K562 (cell line): ENCODE measurements at regions not wholly inside any gene's neighbourhood (a gene's known extent, or its start where the extent isn't known, plus 50 kb on each side); places are given as distances from the start of the nearest gene placed in this dataset.

ENCODE experiments used
- ATAC-seq: fragments of 200-7000 bp; cut with Tn5 transposase; 3 replicates; pipeline ENCODE4 v1.9.1; 2020; ENCODE audit warnings: moderate library complexity
- BruUV-seq: library from RNA; stranded (reverse); fragments of 400-500 nt; replicated peaks from 2 replicates; lab custom pipeline; 2021; lab: Mats Ljungman, UMichigan
- CTCF ChIA-PET: fragments of 300-600 bp; formaldehyde crosslinking; extraction: SDS; loops from one replicate; lab custom pipeline; 2021; ENCODE audit warnings: low intra/inter-chr PET ratio; lab: Yijun Ruan, JAX
- POLR2A ChIA-PET: fragments of 300-600, 350-650 bp; sonication (Branson Sonifier 250); formaldehyde crosslinking; extraction: SDS; loops from one replicate; lab custom pipeline; 2021; ENCODE audit warnings: antibody characterized with exemption, inconsistent platforms; lab: Yijun Ruan, JAX
- DNase-seq, 4 experiments: peaks; one replicate each; pipeline versions ENCODE4 v3.0.0 to v3.0.0-alpha.2; 2011 to 2018; ENCODE audit warnings: low spot score in 3 of 4, mixed read lengths in 3 of 4; ENCODE audit errors: extremely low read depth in 1 of 4
- FAIRE-seq: peaks from 2 replicates; lab custom pipeline; 2011; peaks lifted over from hg19 to GRCh38; lab: Jason Lieb, UNC
- H2AFZ ChIP-seq: 2 replicates; pipeline ENCODE4 v1.6.0; 2011; ENCODE audit warnings: low read depth, low read length, control low read depth, inconsistent platforms
- H3K27ac ChIP-seq: fragments of 200-600 bp; 3 replicates; pipeline ENCODE4 v1.8.0; 2011; ENCODE audit warnings: low read depth, mild to moderate bottlenecking, control low read depth, inconsistent platforms, low read length, moderate library complexity, mixed read lengths; ENCODE audit errors: extremely low read depth
- H3K27me3 ChIP-seq, 2 experiments: fragments of 300-600 bp in 1 of 2; 2 replicates in 1 of 2; 3 replicates in 1 of 2; pipeline versions ENCODE4 v1.6.0 to v1.8.0; 2011; ENCODE audit warnings: inconsistent platforms in 2 of 2, low read length in 2 of 2, mild to moderate bottlenecking in 1 of 2, mixed read lengths in 1 of 2, moderate library complexity in 1 of 2; ENCODE audit not compliant: control insufficient read depth in 2 of 2, insufficient read depth in 2 of 2
- H3K36me3 ChIP-seq: fragments of 300-600 bp; 3 replicates; pipeline ENCODE4 v1.8.0; 2011; ENCODE audit warnings: mild to moderate bottlenecking, low read length, inconsistent platforms; ENCODE audit not compliant: control insufficient read depth, insufficient read depth
- H3K4me1 ChIP-seq, 2 experiments: fragments of 200-600 bp in 1 of 2; replicated peaks in 1 of 2; 2 replicates in 1 of 2; 3 replicates in 1 of 2; pipeline versions ENCODE4 v1.5.1 to v1.8.0; 2011; ENCODE audit warnings: inconsistent platforms in 2 of 2, low read length in 2 of 2, mild to moderate bottlenecking in 1 of 2, mixed read lengths in 1 of 2, moderate library complexity in 1 of 2; ENCODE audit not compliant: control insufficient read depth in 2 of 2, insufficient read depth in 2 of 2
- H3K4me2 ChIP-seq: 2 replicates; pipeline ENCODE4 v1.6.1; 2011; ENCODE audit warnings: low read length, control low read depth, inconsistent platforms, mixed read lengths; ENCODE audit not compliant: insufficient read depth
- H3K4me3 ChIP-seq: fragments of 200-600 bp; sonication (generic), shearing (Covaris generic); 2 replicates; pipeline ENCODE4 v1.5.1; 2016; ENCODE audit warnings: control low read depth, inconsistent platforms
- H3K79me2 ChIP-seq: fragments of 200-600 bp; 3 replicates; pipeline ENCODE4 v1.8.0; 2011; ENCODE audit warnings: low read length, inconsistent platforms; ENCODE audit not compliant: control insufficient read depth, insufficient read depth
- H3K9ac ChIP-seq, 2 experiments: 2 replicates each; pipeline versions ENCODE4 v1.6.0 to v1.6.1; 2011; ENCODE audit warnings: low read depth in 2 of 2, low read length in 2 of 2, control low read depth in 1 of 2, inconsistent platforms in 1 of 2, mild to moderate bottlenecking in 1 of 2, mixed read lengths in 1 of 2; ENCODE audit not compliant: insufficient read depth in 1 of 2
- H3K9me1 ChIP-seq: one replicate; pipeline ENCODE4 v1.6.0; 2011; ENCODE audit warnings: inconsistent platforms, mild to moderate bottlenecking, low read length, moderate library complexity; ENCODE audit not compliant: control insufficient read depth, insufficient read depth
- H3K9me3 ChIP-seq: replicated peaks from 2 replicates; pipeline ENCODE4 v1.5.1; 2011; ENCODE audit warnings: low read depth, low read length, inconsistent platforms; ENCODE audit not compliant: control insufficient read depth, insufficient read depth
- H4K20me1 ChIP-seq: replicated peaks from 2 replicates; pipeline ENCODE4 v1.6.1; 2011; ENCODE audit warnings: low read length, inconsistent platforms, mixed read lengths; ENCODE audit not compliant: control insufficient read depth, insufficient read depth
- CSDE1 ChIP-seq, 2 experiments: fragments of 450-650 bp; IDR thresholded peaks; 2 replicates each; pipeline ENCODE4 v1.6.1; 2016; ENCODE audit warnings: mild to moderate bottlenecking in 1 of 2
- CTBP1 ChIP-seq: fragments of 450-650 bp; IDR thresholded peaks from 2 replicates; pipeline ENCODE4 v1.6.1; 2016; ENCODE audit warnings: borderline replicate concordance
- ESRRA ChIP-seq: fragments of 450-650 bp; IDR thresholded peaks from 2 replicates; pipeline ENCODE4 v1.6.1; 2014; ENCODE audit warnings: low read depth, mild to moderate bottlenecking, moderate library complexity, borderline replicate concordance
- L3MBTL2 ChIP-seq: fragments of 450-650 bp; IDR thresholded peaks from 2 replicates; pipeline ENCODE4 v1.6.1; 2016; ENCODE audit warnings: mild to moderate bottlenecking, moderate library complexity
- LEF1 ChIP-seq: fragments of 450-650 bp; IDR thresholded peaks from 2 replicates; pipeline ENCODE4 v1.6.1; 2016; ENCODE audit warnings: mild to moderate bottlenecking
- MAZ ChIP-seq, 2 experiments: fragments of 450-650 bp in 1 of 2; sonication (generic) in 1 of 2; formaldehyde crosslinking; IDR thresholded peaks in 1 of 2; conservative IDR thresholded peaks in 1 of 2; 2 replicates each; pipeline versions ENCODE4 v1.4.0 to v1.5.0; 2020; ENCODE audit warnings: mild to moderate bottlenecking in 1 of 2, missing genetic modification reagents in 1 of 2
- MYNN ChIP-seq, 2 experiments: sonication (generic); formaldehyde crosslinking in 1 of 2; IDR thresholded peaks; 2 replicates each; pipeline versions ENCODE4 v1.5.0 to v1.6.1; 2016 to 2020; ENCODE audit warnings: antibody characterized with exemption in 1 of 2, missing genetic modification reagents in 1 of 2
- NR1H2 ChIP-seq: sonication (generic); formaldehyde crosslinking; IDR thresholded peaks from 2 replicates; pipeline ENCODE4 v1.4.0; 2020; ENCODE audit warnings: mild to moderate bottlenecking, missing genetic modification reagents
- NR2C2 ChIP-seq, 2 experiments: fragments of 200-800 bp in 1 of 2; sonication (Bioruptor generic) in 1 of 2; sonication (generic) in 1 of 2; formaldehyde crosslinking in 1 of 2; IDR thresholded peaks; 2 replicates each; pipeline versions ENCODE4 v1.6.1 to v1.8.0; 2016 to 2022; ENCODE audit warnings: mild to moderate bottlenecking in 1 of 2, missing compliant biosample characterization in 1 of 2, missing genetic modification characterization in 1 of 2, missing genetic modification reagents in 1 of 2
- RAD51 ChIP-seq: fragments of 450-650 bp; IDR thresholded peaks from 2 replicates; pipeline ENCODE4 v1.7.1; 2016; ENCODE audit warnings: low read depth, mild to moderate bottlenecking, borderline replicate concordance
- RCOR1 ChIP-seq, 2 experiments: IDR thresholded peaks; 2 replicates each; pipeline ENCODE4 v1.6.1; 2012; ENCODE audit warnings: low read depth in 2 of 2, low read length in 2 of 2, borderline replicate concordance in 1 of 2, improper control_type of control experiment in 1 of 2
- RNF2 ChIP-seq: sonication (generic); IDR thresholded peaks from 2 replicates; pipeline ENCODE4 v1.6.1; 2016
- SRSF7 ChIP-seq: fragments of 200-400 bp; formaldehyde crosslinking; optimal IDR thresholded peaks from 2 replicates; pipeline ENCODE3; 2017; ENCODE audit warnings: mild to moderate bottlenecking, low read depth, low read length
- TAL1 ChIP-seq: fragments of 450-650 bp; IDR thresholded peaks from 2 replicates; pipeline ENCODE4 v1.6.1; 2016; ENCODE audit warnings: mild to moderate bottlenecking
- TBL1XR1 ChIP-seq, 2 experiments: IDR thresholded peaks; 2 replicates each; pipeline ENCODE4 v1.6.1; 2012; ENCODE audit warnings: improper control_type of control experiment in 2 of 2, low read length in 2 of 2, mild to moderate bottlenecking in 1 of 2
- ZFPM2 ChIP-seq: fragments of 250-450 bp; sonication (Bioruptor Pico); IDR thresholded peaks from 2 replicates; pipeline ENCODE4 v1.5.1; 2022; ENCODE audit warnings: mild to moderate bottlenecking
- ZNF584 ChIP-seq: fragments of 200-800 bp; sonication (Bioruptor generic); IDR thresholded peaks from 2 replicates; pipeline ENCODE4 v1.6.1; 2016; ENCODE audit warnings: low read depth, mild to moderate bottlenecking, missing genetic modification characterization, missing compliant biosample characterization
- ZNF586 ChIP-seq: fragments of 450-650 bp; formaldehyde crosslinking; conservative IDR thresholded peaks from 2 replicates; pipeline ENCODE4 v1.4.0; 2020; ENCODE audit warnings: mild to moderate bottlenecking, moderate library complexity
- WGBS: fragments of 100-300 bp; shearing (Covaris generic); methylation state at CpG from one replicate; pipeline ENCODE4 v1.1.6; 2016; ENCODE audit warnings: low coverage, mixed read lengths; ENCODE audit not compliant: insufficient coverage; ENCODE audit errors: missing lambda C conversion rate; 5-methylcytosine and 5-hydroxymethylcytosine counted together
- in situ Hi-C: fragments of 300-500 bp; cut with MboI; formaldehyde crosslinking; loops from 4 replicates; pipeline ENCODE4 v1.15.0; 2018; ENCODE audit warnings: inconsistent platforms, mixed read lengths
- intact Hi-C: fragments of 100-400 bp; cut with micrococcal nuclease; formaldehyde crosslinking; loops from 2 replicates; pipeline ENCODE4 v1.14.2; 2022
- TF ChIP-seq, protein P1 (sequence below): IDR thresholded peaks from 2 replicates; pipeline ENCODE4 v1.6.1; 2016; ENCODE audit warnings: missing genetic modification characterization, missing compliant biosample characterization
- TF ChIP-seq, protein P2 (sequence below): IDR thresholded peaks from 2 replicates; pipeline ENCODE4 v1.6.1; 2014; ENCODE audit warnings: antibody characterized with exemption

DNA sequence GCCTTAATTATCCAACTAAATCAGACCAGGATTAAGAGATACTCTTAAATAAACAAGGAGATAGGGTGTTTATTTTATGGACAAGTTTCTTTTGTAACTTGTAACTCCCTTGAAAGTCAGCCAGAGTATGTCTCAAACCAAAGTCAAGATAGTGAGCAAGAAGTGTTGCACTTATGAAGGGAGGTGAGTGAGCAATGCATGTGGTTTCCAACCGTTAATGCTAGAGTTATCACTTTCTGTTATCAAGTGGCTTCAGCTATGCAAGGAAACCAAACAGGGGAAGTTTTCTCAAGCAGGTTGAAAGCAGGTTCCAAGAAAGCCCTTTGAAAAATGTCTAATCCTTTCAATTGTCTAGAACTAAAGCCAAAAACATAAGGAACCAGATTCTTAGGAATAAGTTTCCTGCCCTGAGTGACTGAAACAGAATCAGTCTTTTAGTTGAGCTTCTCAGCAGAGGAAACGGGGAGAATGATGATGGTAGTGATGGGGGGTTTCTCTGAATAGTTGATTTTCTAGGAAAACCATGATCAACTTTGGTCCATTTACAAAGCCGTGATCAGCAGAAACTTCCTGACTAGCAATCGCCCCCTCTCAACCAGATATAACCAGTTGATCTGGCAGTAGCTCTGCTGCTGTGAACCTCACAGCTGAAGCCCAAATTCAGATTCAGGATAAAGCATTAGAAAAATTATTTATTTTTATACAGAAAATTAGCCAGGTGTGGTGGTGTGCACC is 128.4 kb downstream of the DAD1 start:
- in situ Hi-C loops (no loop called here), intact Hi-C loops (loop anchor here (5.0 kb wide), 1 partner anchor 33 kb away; no protein-coding TSS in a partner anchor)
- Histone ChIP-seq H3K27ac (peak overlapping the region; percentile 72), H3K79me2 (no peaks in the 10 kb centered on the region), H2AFZ (peak overlapping the region; percentile 52), H3K4me1 (peaks cover 0 to 3% of the 10 kb centered on the region in 2 experiments; a peak in 3 of 5 replicates), H4K20me1 (no peaks in the 10 kb centered on the region), H3K9me3 (no peaks in the 10 kb centered on the region), H3K9ac (no peak overlapping the region; a peak in 1 of 4 replicates), H3K36me3 (no peaks in the 10 kb centered on the region), H3K4me2 (no peak overlapping the region), H3K4me3 (no peak overlapping the region), H3K27me3 (no peaks in the 10 kb centered on the region), H3K9me1 (no peaks in the 10 kb centered on the region)
- POLR2A ChIA-PET = interaction anchor here (0.8 kb wide), 1 partner anchor 59 kb away, joined by 3 read pairs; no protein-coding TSS in a partner anchor
- BruUV-seq = no TSS peak
- CTCF ChIA-PET = no interaction called here
- WGBS = 2% methylated on average over 4 of the region's 4 CpGs
- ATAC-seq (peak; percentile 69), FAIRE-seq (peak; percentile 92), DNase-seq (peak in 3 of 4 experiments; percentile 7 to 63 (median 35))
- TF ChIP-seq RNF2 (peak; percentile 78; the same call in 1 of the 2 replicates), ZNF586 (CRISPR knock-in tag) (no peak), ESRRA (peak; percentile 37; the same call in 1 of the 2 replicates), SRSF7 (no peak), MYNN (IDR thresholded peaks at IDR 0.05) (peak; percentile 55; the same call in 1 of the 2 replicates), MYNN (CRISPR knock-in tag; IDR thresholded peaks at IDR 0.05) (no peak), TAL1 (peak; percentile 19; the same call in 1 of the 2 replicates), ZFPM2 (CRISPR knock-in tag) (no peak), CTBP1 (peak; percentile 23; the same call in 1 of the 2 replicates), TBL1XR1 (IDR thresholded peaks at IDR 0.05; ENCODE audit: low read length in 2 of 2) (peak in 1 of 2 experiments; percentile 26; a peak in 1 of 4 replicates), LEF1 (peak; percentile 65; the same call in 1 of the 2 replicates), RCOR1 (IDR thresholded peaks at IDR 0.05; ENCODE audit: borderline replicate concordance in 1 of 2, low read depth in 2 of 2, low read length in 2 of 2) (peak in 1 of 2 experiments; percentile 62; a peak in 2 of 4 replicates), NR2C2 (CRISPR knock-in tag; IDR thresholded peaks at IDR 0.05) (no peak), NR2C2 (tag; IDR thresholded peaks at IDR 0.05) (no peak), L3MBTL2 (peak; percentile 66), ZNF584 (peak; percentile 21; the same call in 1 of the 2 replicates), MAZ (CRISPR knock-in tag; conservative IDR thresholded peaks at IDR 0.05 in 1 of 2, IDR thresholded peaks at IDR 0.05 in 1 of 2) (0 out of 4 replicates have a peak, but pooled peaks of 1 of the 2 experiments have one; percentile 50), CSDE1 (IDR thresholded peaks at IDR 0.05) (no peak), RAD51 (no peak), NR1H2 (CRISPR knock-in tag) (no peak)
- TF ChIP-seq, protein P1, sequence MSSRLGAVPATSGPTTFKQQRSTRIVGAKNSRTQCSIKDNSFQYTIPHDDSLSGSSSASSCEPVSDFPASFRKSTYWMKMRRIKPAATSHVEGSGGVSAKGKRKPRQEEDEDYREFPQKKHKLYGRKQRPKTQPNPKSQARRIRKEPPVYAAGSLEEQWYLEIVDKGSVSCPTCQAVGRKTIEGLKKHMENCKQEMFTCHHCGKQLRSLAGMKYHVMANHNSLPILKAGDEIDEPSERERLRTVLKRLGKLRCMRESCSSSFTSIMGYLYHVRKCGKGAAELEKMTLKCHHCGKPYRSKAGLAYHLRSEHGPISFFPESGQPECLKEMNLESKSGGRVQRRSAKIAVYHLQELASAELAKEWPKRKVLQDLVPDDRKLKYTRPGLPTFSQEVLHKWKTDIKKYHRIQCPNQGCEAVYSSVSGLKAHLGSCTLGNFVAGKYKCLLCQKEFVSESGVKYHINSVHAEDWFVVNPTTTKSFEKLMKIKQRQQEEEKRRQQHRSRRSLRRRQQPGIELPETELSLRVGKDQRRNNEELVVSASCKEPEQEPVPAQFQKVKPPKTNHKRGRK (tag) = no peak
- TF ChIP-seq, protein P2, sequence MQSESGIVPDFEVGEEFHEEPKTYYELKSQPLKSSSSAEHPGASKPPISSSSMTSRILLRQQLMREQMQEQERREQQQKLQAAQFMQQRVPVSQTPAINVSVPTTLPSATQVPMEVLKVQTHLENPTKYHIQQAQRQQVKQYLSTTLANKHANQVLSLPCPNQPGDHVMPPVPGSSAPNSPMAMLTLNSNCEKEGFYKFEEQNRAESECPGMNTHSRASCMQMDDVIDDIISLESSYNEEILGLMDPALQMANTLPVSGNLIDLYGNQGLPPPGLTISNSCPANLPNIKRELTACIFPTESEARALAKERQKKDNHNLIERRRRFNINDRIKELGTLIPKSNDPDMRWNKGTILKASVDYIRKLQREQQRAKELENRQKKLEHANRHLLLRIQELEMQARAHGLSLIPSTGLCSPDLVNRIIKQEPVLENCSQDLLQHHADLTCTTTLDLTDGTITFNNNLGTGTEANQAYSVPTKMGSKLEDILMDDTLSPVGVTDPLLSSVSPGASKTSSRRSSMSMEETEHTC = no peak; the same call in 1 of the 2 replicates
